ENCODE measurements at regions not wholly inside any gene's neighbourhood (a gene's known extent, or its start where the extent isn't known, plus 50 kb on each side); places are given as distances from the start of the nearest gene placed in this dataset.

DNA sequence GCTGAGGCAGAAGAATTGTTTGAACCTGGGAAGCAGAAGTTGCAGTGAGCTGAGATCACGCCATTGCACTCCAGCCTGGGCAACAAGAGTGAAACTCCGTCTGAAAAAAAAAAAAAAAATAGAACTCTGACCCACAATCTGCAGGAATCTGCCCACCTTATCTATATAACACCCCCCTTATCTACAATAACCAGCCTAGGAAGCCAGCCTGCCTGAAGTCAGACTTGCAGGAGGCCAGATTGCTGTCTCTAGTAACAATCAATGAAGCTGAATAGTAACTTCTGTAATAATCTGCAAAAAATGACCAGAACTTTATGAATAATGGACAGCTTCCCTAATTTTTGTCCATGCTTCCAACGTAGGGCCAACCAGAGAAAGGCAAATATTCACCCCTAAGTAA is 352.5 kb downstream of the CD83 start:
- no peak overlapping the region for H3K4me3 Mint-ChIP-seq (ENCODE audit: unreplicated experiment)
- H3K36me3 Mint-ChIP-seq (ENCODE audit: unreplicated experiment) = peaks cover 1% of the 10 kb centered on the region
- peaks cover 28% of the 10 kb centered on the region for H3K27me3 Mint-ChIP-seq (ENCODE audit: unreplicated experiment)
- no peak overlapping the region for H3K27ac Mint-ChIP-seq (ENCODE audit: unreplicated experiment)
- TF ChIP-seq, protein P1, sequence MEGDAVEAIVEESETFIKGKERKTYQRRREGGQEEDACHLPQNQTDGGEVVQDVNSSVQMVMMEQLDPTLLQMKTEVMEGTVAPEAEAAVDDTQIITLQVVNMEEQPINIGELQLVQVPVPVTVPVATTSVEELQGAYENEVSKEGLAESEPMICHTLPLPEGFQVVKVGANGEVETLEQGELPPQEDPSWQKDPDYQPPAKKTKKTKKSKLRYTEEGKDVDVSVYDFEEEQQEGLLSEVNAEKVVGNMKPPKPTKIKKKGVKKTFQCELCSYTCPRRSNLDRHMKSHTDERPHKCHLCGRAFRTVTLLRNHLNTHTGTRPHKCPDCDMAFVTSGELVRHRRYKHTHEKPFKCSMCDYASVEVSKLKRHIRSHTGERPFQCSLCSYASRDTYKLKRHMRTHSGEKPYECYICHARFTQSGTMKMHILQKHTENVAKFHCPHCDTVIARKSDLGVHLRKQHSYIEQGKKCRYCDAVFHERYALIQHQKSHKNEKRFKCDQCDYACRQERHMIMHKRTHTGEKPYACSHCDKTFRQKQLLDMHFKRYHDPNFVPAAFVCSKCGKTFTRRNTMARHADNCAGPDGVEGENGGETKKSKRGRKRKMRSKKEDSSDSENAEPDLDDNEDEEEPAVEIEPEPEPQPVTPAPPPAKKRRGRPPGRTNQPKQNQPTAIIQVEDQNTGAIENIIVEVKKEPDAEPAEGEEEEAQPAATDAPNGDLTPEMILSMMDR (IDR thresholded peaks at IDR 0.05) = no peak
- DNase-seq (ENCODE audit: extremely low spot score, unreplicated experiment) = no peak
- H3K4me1 Mint-ChIP-seq (ENCODE audit: unreplicated experiment) = peaks cover 14% of the 10 kb centered on the region
- peaks cover 12% of the 10 kb centered on the region for H3K9me3 Mint-ChIP-seq (ENCODE audit: unreplicated experiment)

GRCh38 chr6:14470671-14471070 is 353.1 kb downstream of the CD83 start:
- Mint-ChIP-seq H3K4me3 (ENCODE audit: unreplicated experiment) (no peak overlapping the region), H3K27ac (ENCODE audit: unreplicated experiment) (no peak overlapping the region), H3K36me3 (ENCODE audit: unreplicated experiment) (no peaks in the 10 kb centered on the region), H3K4me1 (ENCODE audit: unreplicated experiment) (peaks cover 14% of the 10 kb centered on the region), H3K27me3 (ENCODE audit: unreplicated experiment) (peaks cover 22% of the 10 kb centered on the region), H3K9me3 (ENCODE audit: unreplicated experiment) (peaks cover 9% of the 10 kb centered on the region)
- no peak for DNase-seq (ENCODE audit: extremely low spot score, unreplicated experiment)
- TF ChIP-seq, protein P1 (IDR thresholded peaks at IDR 0.05) = no peak

DNA sequence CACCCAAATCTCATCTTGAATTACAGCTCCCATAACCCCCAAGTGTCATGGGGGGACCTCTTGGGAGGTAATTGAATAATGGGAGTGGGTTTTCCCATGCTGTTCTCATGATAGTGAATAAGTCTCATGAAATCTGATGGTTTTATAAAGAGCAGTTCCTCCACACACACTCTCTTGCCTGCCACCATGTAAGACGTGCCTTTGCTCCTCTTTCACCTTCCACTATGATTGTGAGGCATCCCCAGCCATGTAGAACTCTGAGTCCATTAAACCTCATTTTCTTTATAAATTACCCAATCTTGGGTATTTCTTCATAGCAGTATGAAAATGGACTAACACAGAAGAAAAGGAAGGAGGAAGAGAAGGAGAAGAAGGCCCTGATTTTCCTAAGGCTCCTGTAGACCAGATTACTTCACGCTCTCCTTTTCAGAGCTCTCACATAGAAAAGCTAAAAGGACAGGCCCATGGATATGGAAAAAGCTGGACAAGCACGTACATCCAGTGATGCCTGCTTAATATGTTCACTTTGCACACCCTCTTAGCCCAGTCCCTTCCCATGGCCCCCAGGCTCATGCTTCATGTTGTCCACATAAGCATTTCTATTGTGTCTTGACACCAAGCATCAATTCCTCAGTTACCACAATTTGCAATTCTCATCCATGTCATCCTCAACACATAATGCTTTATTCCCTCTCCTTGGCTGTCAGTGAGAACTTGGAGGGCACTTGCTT is 354.8 kb downstream of the CD83 start:
- Mint-ChIP-seq H3K27ac (ENCODE audit: unreplicated experiment) (peak overlapping the region; percentile 67), H3K36me3 (ENCODE audit: unreplicated experiment) (no peaks in the 10 kb centered on the region), H3K9me3 (ENCODE audit: unreplicated experiment) (peaks cover 9% of the 10 kb centered on the region), H3K4me3 (ENCODE audit: unreplicated experiment) (no peak overlapping the region), H3K4me1 (ENCODE audit: unreplicated experiment) (peaks cover 10% of the 10 kb centered on the region), H3K27me3 (ENCODE audit: unreplicated experiment) (peaks cover 9% of the 10 kb centered on the region)
- TF ChIP-seq, protein P1 (IDR thresholded peaks at IDR 0.05) = no peak
- no peak for DNase-seq (ENCODE audit: extremely low spot score, unreplicated experiment)

GRCh38 chr6:14472986-14473337 is 355.4 kb downstream of the CD83 start:
- H3K9me3 Mint-ChIP-seq (ENCODE audit: unreplicated experiment) = peaks cover 9% of the 10 kb centered on the region
- H3K4me1 Mint-ChIP-seq (ENCODE audit: unreplicated experiment) = peaks cover 10% of the 10 kb centered on the region
- no peak overlapping the region for H3K4me3 Mint-ChIP-seq (ENCODE audit: unreplicated experiment)
- H3K36me3 Mint-ChIP-seq (ENCODE audit: unreplicated experiment) = no peaks in the 10 kb centered on the region
- TF ChIP-seq, protein P1 (IDR thresholded peaks at IDR 0.05) = no peak
- H3K27ac Mint-ChIP-seq (ENCODE audit: unreplicated experiment) = peak overlapping the region; percentile 67
- H3K27me3 Mint-ChIP-seq (ENCODE audit: unreplicated experiment) = peaks cover 4% of the 10 kb centered on the region
- no peak for DNase-seq (ENCODE audit: extremely low spot score, unreplicated experiment)

- Mint-ChIP-seq H3K27me3 (ENCODE audit: unreplicated experiment) (no peaks in the 10 kb centered on the region), H3K9me3 (ENCODE audit: unreplicated experiment) (no peaks in the 10 kb centered on the region), H3K4me1 (ENCODE audit: unreplicated experiment) (peaks cover 10% of the 10 kb centered on the region), H3K36me3 (ENCODE audit: unreplicated experiment) (peaks cover 3% of the 10 kb centered on the region), H3K27ac (ENCODE audit: unreplicated experiment) (no peak overlapping the region), H3K4me3 (ENCODE audit: unreplicated experiment) (no peak overlapping the region)
- DNase-seq (ENCODE audit: extremely low spot score, unreplicated experiment) = no peak
- TF ChIP-seq, protein P1 (IDR thresholded peaks at IDR 0.05) = no peak
Measured at GRCh38 chr6:14474816-14475215, 357.2 kb downstream of the CD83 start.

All from osteocyte (in vitro differentiated cells).